SK-N-SH (cell line): ENCODE measurements at regions not wholly inside any gene's neighbourhood (a gene's known extent, or its start where the extent isn't known, plus 50 kb on each side); places are given as distances from the start of the nearest gene placed in this dataset.
"Not testable (repeated sequence)": the region's sequence is repeated elsewhere in the genome, so short reads cannot be mapped to it uniquely, and the experiment has no call there.

Source experiments
- GATA2 ChIP-seq: sonication (generic); formaldehyde crosslinking; IDR thresholded peaks from 2 replicates; pipeline ENCODE4 v1.5.0; 2020; ENCODE audit warnings: mild to moderate bottlenecking, missing genetic modification reagents
- TF ChIP-seq, protein P1 (sequence below): fragments of 200-600 bp; sonication (generic); IDR thresholded peaks from 2 replicates; pipeline ENCODE4 v1.6.1; 2017; ENCODE audit warnings: antibody characterized with exemption, mild to moderate bottlenecking, moderate library complexity

DNA sequence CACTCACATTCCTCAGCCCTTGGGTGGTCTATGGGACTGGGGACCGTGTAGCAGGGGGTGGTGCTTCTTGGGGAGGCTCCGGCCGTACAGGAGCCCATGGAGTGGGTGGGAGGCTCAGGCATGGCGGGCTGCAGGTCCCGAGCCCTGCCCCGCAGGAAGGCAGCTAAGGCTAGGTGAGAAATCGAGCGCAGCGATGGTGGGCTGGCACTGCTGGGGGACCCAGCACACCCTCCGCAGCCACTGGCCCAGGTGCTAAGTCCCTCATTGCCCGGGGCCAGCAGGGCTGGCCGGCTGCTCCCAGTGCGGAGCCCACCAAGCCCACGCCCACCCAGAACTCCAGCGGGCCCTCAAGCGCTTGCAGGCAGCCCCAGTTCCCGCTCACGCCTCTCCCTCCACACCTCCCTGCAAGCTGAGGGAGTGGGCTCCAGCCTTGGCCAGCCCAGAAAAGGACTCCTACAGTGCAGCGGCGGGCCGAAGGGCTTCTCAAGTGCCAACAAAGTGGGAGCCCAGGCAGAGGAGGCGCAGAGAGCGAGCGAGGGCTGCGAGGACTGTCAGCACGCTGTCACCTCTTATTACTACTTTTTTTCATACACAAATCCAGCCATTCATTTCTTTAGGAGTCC lies 613.3 kb upstream of the LUZP2 start:
- not testable (repeated sequence) for TF ChIP-seq GATA2 (CRISPR knock-in tag)
- TF ChIP-seq, protein P1, sequence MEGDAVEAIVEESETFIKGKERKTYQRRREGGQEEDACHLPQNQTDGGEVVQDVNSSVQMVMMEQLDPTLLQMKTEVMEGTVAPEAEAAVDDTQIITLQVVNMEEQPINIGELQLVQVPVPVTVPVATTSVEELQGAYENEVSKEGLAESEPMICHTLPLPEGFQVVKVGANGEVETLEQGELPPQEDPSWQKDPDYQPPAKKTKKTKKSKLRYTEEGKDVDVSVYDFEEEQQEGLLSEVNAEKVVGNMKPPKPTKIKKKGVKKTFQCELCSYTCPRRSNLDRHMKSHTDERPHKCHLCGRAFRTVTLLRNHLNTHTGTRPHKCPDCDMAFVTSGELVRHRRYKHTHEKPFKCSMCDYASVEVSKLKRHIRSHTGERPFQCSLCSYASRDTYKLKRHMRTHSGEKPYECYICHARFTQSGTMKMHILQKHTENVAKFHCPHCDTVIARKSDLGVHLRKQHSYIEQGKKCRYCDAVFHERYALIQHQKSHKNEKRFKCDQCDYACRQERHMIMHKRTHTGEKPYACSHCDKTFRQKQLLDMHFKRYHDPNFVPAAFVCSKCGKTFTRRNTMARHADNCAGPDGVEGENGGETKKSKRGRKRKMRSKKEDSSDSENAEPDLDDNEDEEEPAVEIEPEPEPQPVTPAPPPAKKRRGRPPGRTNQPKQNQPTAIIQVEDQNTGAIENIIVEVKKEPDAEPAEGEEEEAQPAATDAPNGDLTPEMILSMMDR, result not testable (repeated sequence)
